Activated CD8-positive, alpha-beta T cell treated with anti-CD3 and anti-CD28 coated beads, Interleukin-2, amount 10 ng/mL, durations not matched to agents 7 days and 5 days (primary cell): ENCODE measurements at regions not wholly inside any gene's neighbourhood (a gene's known extent, or its start where the extent isn't known, plus 50 kb on each side); places are given as distances from the start of the nearest gene placed in this dataset.
"Not testable (repeated sequence)": the region's sequence is repeated elsewhere in the genome, so short reads cannot be mapped to it uniquely, and the experiment has no call there.

ENCODE experiments used
- ATAC-seq: fragments of 150-1000 bp; cut with Tn5 transposase; one replicate; pipeline ENCODE4 v1.10.0; 2021; ENCODE audit warnings: moderate library complexity
- CTCF ChIA-PET: fragments of 350-600 bp; sonication (Branson Sonifier 250); formaldehyde crosslinking; loops from one replicate; lab custom pipeline; 2021; ENCODE audit warnings: antibody characterized with exemption; lab: Charles Lee
- POLR2A ChIA-PET: fragments of 350-600 bp; sonication (Branson Sonifier 250); formaldehyde crosslinking; loops from one replicate; lab custom pipeline; 2021; ENCODE audit warnings: antibody characterized with exemption; lab: Charles Lee
- DNase-seq: peaks from one replicate; pipeline ENCODE4 v3.0.0-alpha.2; 2020
- H3K27ac Mint-ChIP-seq: one replicate; pipeline ENCODE4 v1.8.0; 2021; ENCODE audit warnings: mild to moderate bottlenecking, mixed read lengths
- H3K27me3 Mint-ChIP-seq: one replicate; pipeline ENCODE4 v1.8.0; 2021; ENCODE audit warnings: low read depth, mixed read lengths
- H3K36me3 Mint-ChIP-seq: one replicate; pipeline ENCODE4 v1.8.0; 2021; ENCODE audit warnings: low read depth, mixed read lengths
- H3K4me1 Mint-ChIP-seq: one replicate; pipeline ENCODE4 v1.8.0; 2021; ENCODE audit warnings: low read depth, mixed read lengths
- H3K4me3 Mint-ChIP-seq: one replicate; pipeline ENCODE4 v1.8.0; 2021; ENCODE audit warnings: mild to moderate bottlenecking, mixed read lengths
- H3K9me3 Mint-ChIP-seq: one replicate; pipeline ENCODE4 v1.8.0; 2022; ENCODE audit warnings: mixed read lengths; ENCODE audit not compliant: insufficient read depth

GRCh38 chr2:145551686-145552085 is 1031.8 kb upstream of the ZEB2 start:
- DNase-seq = no peak
- ChIA-PET CTCF (no interaction called here), POLR2A (no interaction called here)
- no peaks in the 10 kb centered on the region for H3K36me3 Mint-ChIP-seq
- peaks cover 3% of the 10 kb centered on the region for H3K27me3 Mint-ChIP-seq
- H3K9me3 Mint-ChIP-seq = no peaks in the 10 kb centered on the region
- no peak overlapping the region for H3K4me3 Mint-ChIP-seq
- ATAC-seq = no peak
- H3K27ac Mint-ChIP-seq = no peak overlapping the region
- H3K4me1 Mint-ChIP-seq = no peaks in the 10 kb centered on the region

GRCh38 chr2:145548479-145548878 is 1028.6 kb upstream of the ZEB2 start:
- no peaks in the 10 kb centered on the region for H3K9me3 Mint-ChIP-seq
- ChIA-PET POLR2A (no interaction called here), CTCF (no interaction called here)
- no peaks in the 10 kb centered on the region for H3K4me1 Mint-ChIP-seq
- no peaks in the 10 kb centered on the region for H3K36me3 Mint-ChIP-seq
- DNase-seq (no peak), ATAC-seq (no peak)
- H3K4me3 Mint-ChIP-seq = no peak overlapping the region
- peaks cover 3% of the 10 kb centered on the region for H3K27me3 Mint-ChIP-seq
- H3K27ac Mint-ChIP-seq = no peak overlapping the region

- POLR2A ChIA-PET = no interaction called here
- no peak overlapping the region for H3K27ac Mint-ChIP-seq
- H3K9me3 Mint-ChIP-seq = no peaks in the 10 kb centered on the region
- H3K4me3 Mint-ChIP-seq = no peak overlapping the region
- DNase-seq (no peak), ATAC-seq (no peak)
- CTCF ChIA-PET = no interaction called here
- no peaks in the 10 kb centered on the region for H3K4me1 Mint-ChIP-seq
- no peaks in the 10 kb centered on the region for H3K27me3 Mint-ChIP-seq
- H3K36me3 Mint-ChIP-seq = no peaks in the 10 kb centered on the region
Measured at GRCh38 chr2:145547620-145548019, 1027.7 kb upstream of the ZEB2 start.

GRCh38 chr2:145546091-145546490 is 1026.2 kb upstream of the ZEB2 start:
- Mint-ChIP-seq H3K27ac (no peak overlapping the region), H3K4me1 (no peaks in the 10 kb centered on the region), H3K9me3 (no peaks in the 10 kb centered on the region), H3K27me3 (no peaks in the 10 kb centered on the region), H3K4me3 (no peak overlapping the region), H3K36me3 (no peaks in the 10 kb centered on the region)
- ChIA-PET CTCF (no interaction called here), POLR2A (interaction anchor here (0.7 kb wide), 1 partner anchor 301 kb away, joined by 3 read pairs; no protein-coding TSS in a partner anchor)
- DNase-seq (no peak), ATAC-seq (no peak)

GRCh38 chr2:145543856-145544255 is 1023.9 kb upstream of the ZEB2 start:
- CTCF ChIA-PET = no interaction called here
- Mint-ChIP-seq H3K4me1 (no peaks in the 10 kb centered on the region), H3K4me3 (no peak overlapping the region), H3K27me3 (no peaks in the 10 kb centered on the region), H3K27ac (no peak overlapping the region), H3K9me3 (no peaks in the 10 kb centered on the region), H3K36me3 (no peaks in the 10 kb centered on the region)
- POLR2A ChIA-PET = no interaction called here
- DNase-seq (no peak), ATAC-seq (no peak)

- Mint-ChIP-seq H3K27ac (no peak overlapping the region), H3K36me3 (no peaks in the 10 kb centered on the region), H3K9me3 (no peaks in the 10 kb centered on the region), H3K4me3 (no peak overlapping the region), H3K27me3 (no peaks in the 10 kb centered on the region), H3K4me1 (no peaks in the 10 kb centered on the region)
- ChIA-PET CTCF (no interaction called here), POLR2A (no interaction called here)
- ATAC-seq (no peak), DNase-seq (no peak)
Measured at GRCh38 chr2:145543155-145543554, 1023.2 kb upstream of the ZEB2 start.

- no peaks in the 10 kb centered on the region for H3K4me1 Mint-ChIP-seq
- no peaks in the 10 kb centered on the region for H3K9me3 Mint-ChIP-seq
- no peak overlapping the region for H3K4me3 Mint-ChIP-seq
- DNase-seq (no peak), ATAC-seq (no peak)
- H3K27me3 Mint-ChIP-seq = no peaks in the 10 kb centered on the region
- no peak overlapping the region for H3K27ac Mint-ChIP-seq
- no peaks in the 10 kb centered on the region for H3K36me3 Mint-ChIP-seq
- ChIA-PET CTCF (no interaction called here), POLR2A (no interaction called here)
Measured at GRCh38 chr2:145541028-145541427, 1021.1 kb upstream of the ZEB2 start.

- no peaks in the 10 kb centered on the region for H3K4me1 Mint-ChIP-seq
Measured at GRCh38 chr2:145538661-145539350, 1018.9 kb upstream of the ZEB2 start.

GRCh38 chr2:145530653-145531052 is 1010.7 kb upstream of the ZEB2 start:
- H3K27ac Mint-ChIP-seq = no peak overlapping the region
- H3K4me1 Mint-ChIP-seq = no peaks in the 10 kb centered on the region
- no peaks in the 10 kb centered on the region for H3K36me3 Mint-ChIP-seq
- CTCF ChIA-PET = no interaction called here
- ATAC-seq (no peak), DNase-seq (no peak)
- no peak overlapping the region for H3K4me3 Mint-ChIP-seq
- POLR2A ChIA-PET = no interaction called here
- no peaks in the 10 kb centered on the region for H3K9me3 Mint-ChIP-seq
- no peaks in the 10 kb centered on the region for H3K27me3 Mint-ChIP-seq

More at GRCh38 chr2:145538661-145539350, 1018.9 kb upstream of the ZEB2 start:
- H3K9me3 Mint-ChIP-seq = no peaks in the 10 kb centered on the region
- CTCF ChIA-PET = no interaction called here
- no peak overlapping the region for H3K4me3 Mint-ChIP-seq
- H3K36me3 Mint-ChIP-seq = no peaks in the 10 kb centered on the region
- no peaks in the 10 kb centered on the region for H3K27me3 Mint-ChIP-seq
- no peak overlapping the region for H3K27ac Mint-ChIP-seq
- POLR2A ChIA-PET = no interaction called here
- ATAC-seq (no peak), DNase-seq (no peak)

- Mint-ChIP-seq H3K4me1 (no peaks in the 10 kb centered on the region), H3K36me3 (no peaks in the 10 kb centered on the region), H3K4me3 (no peak overlapping the region), H3K9me3 (no peaks in the 10 kb centered on the region), H3K27ac (no peak overlapping the region), H3K27me3 (no peaks in the 10 kb centered on the region)
- ChIA-PET POLR2A (no interaction called here), CTCF (no interaction called here)
- ATAC-seq (no peak), DNase-seq (no peak)
Measured at GRCh38 chr2:145524836-145525235, 1004.9 kb upstream of the ZEB2 start.

- DNase-seq = no peak
- H3K4me1 Mint-ChIP-seq = no peaks in the 10 kb centered on the region
Measured at GRCh38 chr2:145524303-145524702, 1004.4 kb upstream of the ZEB2 start.

GRCh38 chr2:145519254-145519653 is 999.3 kb upstream of the ZEB2 start:
- H3K9me3 Mint-ChIP-seq, H3K27ac Mint-ChIP-seq, ATAC-seq, H3K4me3 Mint-ChIP-seq, H3K27me3 Mint-ChIP-seq, CTCF ChIA-PET, DNase-seq, H3K4me1 Mint-ChIP-seq, POLR2A ChIA-PET, H3K36me3 Mint-ChIP-seq: not testable (repeated sequence)

More at GRCh38 chr2:145524303-145524702, 1004.4 kb upstream of the ZEB2 start:
- ATAC-seq = no peak
- H3K27ac Mint-ChIP-seq = no peak overlapping the region
- no peaks in the 10 kb centered on the region for H3K9me3 Mint-ChIP-seq
- H3K4me3 Mint-ChIP-seq = no peak overlapping the region
- no peaks in the 10 kb centered on the region for H3K36me3 Mint-ChIP-seq
- ChIA-PET CTCF (no interaction called here), POLR2A (no interaction called here)
- no peaks in the 10 kb centered on the region for H3K27me3 Mint-ChIP-seq

- DNase-seq (no peak), ATAC-seq (no peak)
- H3K27me3 Mint-ChIP-seq = no peaks in the 10 kb centered on the region
- ChIA-PET POLR2A (no interaction called here), CTCF (no interaction called here)
- no peaks in the 10 kb centered on the region for H3K36me3 Mint-ChIP-seq
- H3K4me3 Mint-ChIP-seq = no peak overlapping the region
- no peaks in the 10 kb centered on the region for H3K4me1 Mint-ChIP-seq
- no peak overlapping the region for H3K27ac Mint-ChIP-seq
- no peaks in the 10 kb centered on the region for H3K9me3 Mint-ChIP-seq
Measured at GRCh38 chr2:145511946-145512345, 992.0 kb upstream of the ZEB2 start.
